HUDEP-2 (cell line): ENCODE measurements at regions not wholly inside any gene's neighbourhood (a gene's known extent, or its start where the extent isn't known, plus 50 kb on each side); places are given as distances from the start of the nearest gene placed in this dataset.

Source experiments
- DNase-seq, 76 experiments: peaks; one replicate each; lab custom pipeline; 2025; ENCODE audit not compliant: unreplicated experiment in 76 of 76; lab: John Stamatoyannopoulos, UW

GRCh38 chr13:97110936-97111335 is 111.2 kb upstream of the MBNL2 start:
- no peak for DNase-seq

- no peak for DNase-seq
These were observed 110.4 kb upstream of the MBNL2 start for GRCh38 chr13:97111756-97112155.

- DNase-seq: no peak
These were observed 109.5 kb upstream of the MBNL2 start for GRCh38 chr13:97112446-97113152.

DNA sequence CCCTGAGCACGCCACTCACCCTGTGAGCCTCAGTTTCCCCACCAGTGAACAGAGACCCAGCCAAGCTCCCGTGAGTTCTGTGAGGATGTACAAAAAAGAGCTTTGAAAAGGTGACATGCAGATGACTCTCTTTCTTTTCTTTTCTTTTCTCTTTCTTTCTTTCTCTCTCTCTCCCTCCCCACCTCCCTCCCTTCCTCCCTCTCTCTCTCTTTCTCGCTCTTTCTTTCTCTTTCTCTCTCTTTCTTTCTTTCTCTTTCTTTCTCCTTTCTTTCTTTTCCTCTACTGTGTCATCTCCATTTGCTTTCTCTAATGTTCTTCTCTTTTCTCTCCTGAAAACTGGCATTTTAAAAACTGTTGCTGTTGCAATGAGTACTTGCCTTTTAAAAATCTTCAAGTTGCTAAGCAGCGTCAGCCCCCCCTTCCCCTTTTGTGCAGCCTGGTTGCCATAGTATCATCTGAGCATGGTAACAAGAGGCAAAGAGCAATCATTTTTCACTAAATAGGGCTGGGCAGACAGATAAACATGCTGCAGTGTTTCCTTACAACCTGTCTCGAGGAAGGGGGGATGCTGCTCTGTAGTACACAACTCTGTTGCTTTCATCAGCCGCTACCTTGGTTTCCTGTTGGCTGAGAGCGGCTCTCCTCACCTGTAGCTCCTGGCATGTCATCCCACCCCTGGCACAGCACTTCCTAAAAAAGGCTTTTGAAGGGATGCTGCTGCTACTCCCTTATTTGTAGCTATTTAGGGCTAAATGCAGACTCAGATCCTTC is 108.7 kb upstream of the MBNL2 start:
- no peak for DNase-seq

DNA sequence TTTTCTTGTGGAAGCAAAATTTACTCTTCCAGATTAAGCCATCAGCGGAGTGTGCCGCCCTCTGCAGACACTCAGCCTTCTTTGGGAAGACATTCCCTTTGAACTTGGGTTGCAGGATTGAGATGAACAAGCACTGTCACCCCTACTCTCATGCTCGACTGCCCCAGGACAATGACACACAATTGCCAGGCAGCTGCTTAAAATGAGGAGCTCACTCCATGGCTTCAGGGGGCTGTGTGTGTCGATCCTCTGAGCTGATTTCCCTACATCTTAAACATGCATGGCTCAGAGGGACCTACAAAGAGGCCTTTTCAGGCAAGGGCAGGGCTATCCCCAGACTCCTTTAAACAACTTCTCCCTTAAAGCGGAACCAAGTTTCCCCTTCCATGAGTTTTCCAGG is 107.5 kb upstream of the MBNL2 start:
- no peak for DNase-seq

DNA sequence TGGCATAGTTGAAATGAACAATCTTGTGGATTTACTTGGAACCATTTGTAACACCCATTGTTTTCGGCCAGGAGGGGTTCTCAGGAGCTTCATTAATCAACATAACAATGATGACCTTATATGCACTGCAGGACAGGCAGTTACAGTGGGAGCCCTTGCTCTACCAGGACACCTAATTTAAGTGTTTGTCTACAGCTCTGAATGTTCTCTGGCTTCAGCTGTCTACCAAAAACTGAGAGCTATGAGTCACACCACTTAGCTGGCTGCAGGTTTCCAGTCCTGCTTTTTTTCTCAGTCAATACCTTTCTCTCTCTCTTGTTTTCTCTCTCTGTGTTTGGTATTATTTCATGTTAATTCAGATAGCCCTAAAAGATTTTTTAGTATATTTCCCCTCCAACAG is 105.4 kb upstream of the MBNL2 start:
- no peak for DNase-seq

DNA sequence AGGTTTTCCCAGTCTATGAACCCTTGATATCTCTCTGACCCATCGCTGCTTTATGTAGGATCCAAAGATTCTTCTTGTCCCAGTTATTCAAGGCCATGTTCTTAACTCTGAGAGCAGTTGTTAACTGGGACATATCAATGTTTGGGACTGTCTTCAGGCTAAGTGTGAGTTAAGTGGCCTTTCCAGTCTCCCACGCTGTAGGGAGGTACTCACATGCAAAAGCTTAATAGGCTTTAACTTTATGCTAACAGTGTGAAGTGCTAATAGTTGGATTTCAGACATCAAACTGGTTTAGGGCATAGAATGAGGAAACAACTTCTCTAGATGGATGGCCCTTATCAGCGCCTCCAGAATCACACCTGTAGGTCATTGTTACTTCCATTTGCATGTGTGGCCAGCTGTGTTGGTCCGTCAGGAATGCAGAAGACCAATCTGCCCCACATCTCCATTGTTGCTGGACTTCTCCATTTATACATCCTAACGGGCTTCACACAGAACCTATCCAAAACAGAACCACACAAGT is 104.7 kb upstream of the MBNL2 start:
- no peak for DNase-seq

GRCh38 chr13:97119943-97120342 is 102.2 kb upstream of the MBNL2 start:
- DNase-seq: no peak

DNA sequence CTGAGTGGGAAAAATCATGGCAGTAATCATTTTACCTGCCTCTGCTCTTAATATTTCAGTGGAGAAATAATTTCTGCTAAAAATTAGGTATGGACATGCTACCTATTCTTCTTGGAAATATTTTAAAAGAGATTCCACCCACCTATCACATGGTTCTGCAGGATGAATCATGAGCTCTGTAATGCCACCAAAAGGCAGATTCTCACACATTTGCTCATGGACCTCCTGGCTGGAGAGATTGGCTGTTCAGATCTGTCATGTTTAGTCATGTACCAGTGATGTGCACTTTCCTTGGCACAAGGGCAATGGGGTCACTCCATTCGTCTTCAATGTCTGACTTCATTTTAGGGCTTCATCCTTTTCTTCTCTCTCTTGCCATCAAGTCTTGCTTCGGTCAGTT is 101.8 kb upstream of the MBNL2 start:
- no peak for DNase-seq

DNA sequence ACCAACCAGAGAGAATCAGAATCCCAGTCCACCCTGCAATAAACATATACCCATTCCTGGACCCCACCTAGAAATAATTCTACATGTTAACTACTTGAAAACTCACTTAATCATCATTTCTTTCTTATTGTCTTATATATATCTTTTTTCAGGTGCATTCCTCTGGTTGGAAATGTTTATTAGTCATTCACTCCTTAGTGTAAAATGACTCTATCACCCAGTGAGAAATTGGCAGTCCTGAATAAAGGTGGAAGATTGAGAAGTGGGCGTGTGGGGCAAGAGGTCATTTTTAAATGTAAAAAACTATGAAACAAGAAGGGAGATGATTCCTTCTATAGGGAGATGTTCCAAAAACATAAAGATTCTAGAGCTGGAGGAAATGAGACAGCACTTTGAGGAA is 101.2 kb upstream of the MBNL2 start:
- no peak for DNase-seq

DNA sequence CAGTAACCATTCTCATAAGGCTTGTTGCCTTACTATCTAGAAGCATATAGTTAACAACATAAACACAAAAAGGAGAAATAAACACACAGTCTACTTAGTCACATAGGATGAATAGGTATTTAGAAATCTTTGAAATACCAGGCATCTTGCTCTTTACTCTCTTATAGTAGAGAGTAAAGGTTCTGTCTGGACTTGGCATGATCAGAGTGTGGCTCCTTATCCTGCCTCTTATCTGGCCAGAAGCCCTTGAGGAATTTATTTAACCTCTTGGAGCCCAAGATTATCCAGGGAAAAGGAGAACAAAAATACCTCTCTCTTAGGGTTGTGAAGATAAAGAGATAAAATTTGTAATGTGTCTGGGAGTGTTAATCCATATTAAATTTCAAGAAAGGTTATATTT is 100.2 kb upstream of the MBNL2 start:
- no peak for DNase-seq

GRCh38 chr13:97122381-97122996 is 99.6 kb upstream of the MBNL2 start:
- DNase-seq: no peak

- DNase-seq: no peak
These were observed 97.9 kb upstream of the MBNL2 start for GRCh38 chr13:97124206-97124605.

- DNase-seq: no peak
These were observed 97.0 kb upstream of the MBNL2 start for GRCh38 chr13:97124915-97125809.

GRCh38 chr13:97125810-97126738 is 96.1 kb upstream of the MBNL2 start:
- no peak for DNase-seq

GRCh38 chr13:97127842-97128241 is 94.3 kb upstream of the MBNL2 start:
- DNase-seq: no peak

DNA sequence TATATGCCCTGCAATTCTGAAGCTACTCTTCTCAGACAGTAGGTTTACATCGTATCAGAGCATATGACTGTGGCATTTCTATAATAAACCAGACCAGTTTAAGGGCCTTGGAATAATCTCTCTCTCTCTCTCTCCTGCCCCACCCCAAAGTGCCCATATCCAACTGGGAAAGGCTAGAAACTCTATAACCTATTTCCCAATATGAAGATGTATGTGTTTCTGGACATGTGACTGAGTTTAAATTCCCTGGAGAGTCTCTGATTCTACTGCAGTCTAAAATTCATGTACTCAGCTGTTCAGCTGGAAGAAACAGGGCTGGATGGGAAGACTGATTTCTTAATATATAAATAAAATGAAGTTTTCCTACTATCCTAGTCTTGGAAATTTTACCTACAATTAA is 91.9 kb upstream of the MBNL2 start:
- DNase-seq: no peak

DNA sequence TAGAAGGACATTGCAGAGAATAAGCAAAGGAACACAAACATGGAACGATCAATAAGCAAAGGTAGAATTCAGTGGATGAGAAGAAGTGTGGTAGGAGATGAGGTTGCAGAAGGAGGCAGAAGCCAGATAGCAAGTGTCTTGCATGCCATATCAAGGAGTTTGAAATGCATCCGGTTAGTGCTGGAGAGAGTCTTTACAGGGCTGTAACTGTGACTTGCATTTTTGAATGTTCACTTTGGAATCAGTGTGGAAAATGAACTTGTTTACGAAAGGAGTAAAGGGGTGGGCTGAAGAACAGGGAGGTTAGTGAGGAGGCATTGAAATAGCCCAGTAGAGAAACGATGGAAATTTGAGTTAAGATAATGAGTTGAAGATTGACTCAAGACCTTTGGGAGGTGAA is 90.7 kb upstream of the MBNL2 start:
- DNase-seq: no peak

DNA sequence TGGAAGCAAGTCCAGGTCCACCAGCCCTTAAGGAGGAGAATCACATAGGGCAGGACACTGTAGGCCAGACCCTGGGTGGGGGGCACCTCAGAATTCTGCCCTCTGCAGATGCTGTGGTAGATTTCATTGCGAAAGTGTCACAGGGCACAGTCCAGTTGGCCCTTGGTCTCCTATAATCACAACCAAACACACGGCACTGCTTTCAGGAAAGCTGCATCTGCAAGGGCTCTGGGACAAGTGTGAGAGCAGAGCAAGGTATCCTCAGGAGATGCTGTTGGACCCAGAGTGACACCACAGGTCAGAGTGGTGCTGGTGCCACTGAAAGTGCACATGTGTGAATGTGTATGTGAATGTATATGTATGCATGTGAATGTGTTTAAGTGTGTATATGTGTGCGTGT is 88.6 kb upstream of the MBNL2 start:
- no peak for DNase-seq

DNA sequence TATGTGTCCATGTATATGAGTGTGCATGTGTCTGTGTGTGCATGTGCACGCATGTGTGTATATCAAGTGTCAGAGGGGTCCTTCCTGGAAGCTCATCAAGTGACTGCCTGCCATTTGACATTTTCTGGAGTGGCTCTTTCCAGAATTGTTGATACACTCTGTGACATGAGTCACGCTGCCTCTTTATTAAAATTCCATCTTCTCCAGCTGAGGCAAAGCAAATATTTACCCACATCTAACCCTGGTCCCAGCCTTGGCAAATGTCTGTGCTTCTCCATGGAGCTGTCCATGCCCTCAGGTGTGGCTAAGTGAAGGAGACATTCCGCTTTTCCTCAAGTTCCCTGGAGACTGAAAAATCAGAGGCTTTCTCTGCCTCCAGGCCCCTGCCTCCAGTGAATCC is 88.2 kb upstream of the MBNL2 start:
- DNase-seq: no peak
